Spleen (tissue), 7 donors: ENCODE measurements at regions not wholly inside any gene's neighbourhood (a gene's known extent, or its start where the extent isn't known, plus 50 kb on each side); places are given as distances from the start of the nearest gene placed in this dataset.

ENCODE experiments used
- POLR2A ChIP-seq, 3 donors: fragments of 450-650 bp; IDR thresholded peaks; one replicate each; pipeline ENCODE4 v1.5.1; 2017; ENCODE audit warnings: antibody characterized with exemption in 3 of 3, mild to moderate bottlenecking in 1 of 3
- POLR2AphosphoS5 ChIP-seq, 3 donors: sonication (generic); formaldehyde crosslinking; IDR thresholded peaks; one replicate each; pipeline ENCODE4 v1.5.1; 2017; ENCODE audit warnings: antibody characterized with exemption in 3 of 3
- TF ChIP-seq, protein P1 (sequence below), 11 experiments: fragments of 200-600 bp in 7 of 11; fragments of 450-650 bp in 4 of 11; sonication (generic) in 4 of 11; IDR thresholded peaks in 8 of 11; conservative IDR thresholded peaks in 3 of 11; 1 replicate in 7 of 11; 2 replicates in 4 of 11; pipeline versions ENCODE4 v1.4.0 to v1.8.0; 2016 to 2021; ENCODE audit warnings: antibody characterized with exemption in 11 of 11, inconsistent platforms in 4 of 11, mild to moderate bottlenecking in 1 of 11
- donor health status: DM: no; HTN: no; CAD: no; lungs with moderate emphysema.
- donor health status: DM: no; HTN: no; CAD: no.
- donor health status: DM: no; HTN: no; CAD: no.

DNA sequence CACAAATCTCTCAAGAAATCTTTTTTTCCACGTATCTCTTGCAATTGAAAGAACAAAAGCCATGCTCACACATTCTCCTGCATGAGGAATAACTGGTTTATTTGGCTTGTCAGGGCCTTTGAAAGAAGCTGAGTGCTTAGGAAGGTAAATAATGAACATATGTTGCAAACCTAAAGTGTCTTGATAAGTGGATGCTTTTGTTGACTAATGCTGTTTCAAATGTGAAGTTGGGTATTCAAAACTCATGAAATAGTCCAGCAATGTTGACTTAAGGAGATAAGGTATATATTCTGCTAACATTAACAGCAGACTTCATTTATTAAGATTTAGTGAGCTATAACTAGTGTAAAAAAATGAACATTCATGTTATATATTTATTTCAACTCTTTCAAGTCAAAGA lies 1792.7 kb upstream of the MIR17HG start:
- TF ChIP-seq, protein P1, sequence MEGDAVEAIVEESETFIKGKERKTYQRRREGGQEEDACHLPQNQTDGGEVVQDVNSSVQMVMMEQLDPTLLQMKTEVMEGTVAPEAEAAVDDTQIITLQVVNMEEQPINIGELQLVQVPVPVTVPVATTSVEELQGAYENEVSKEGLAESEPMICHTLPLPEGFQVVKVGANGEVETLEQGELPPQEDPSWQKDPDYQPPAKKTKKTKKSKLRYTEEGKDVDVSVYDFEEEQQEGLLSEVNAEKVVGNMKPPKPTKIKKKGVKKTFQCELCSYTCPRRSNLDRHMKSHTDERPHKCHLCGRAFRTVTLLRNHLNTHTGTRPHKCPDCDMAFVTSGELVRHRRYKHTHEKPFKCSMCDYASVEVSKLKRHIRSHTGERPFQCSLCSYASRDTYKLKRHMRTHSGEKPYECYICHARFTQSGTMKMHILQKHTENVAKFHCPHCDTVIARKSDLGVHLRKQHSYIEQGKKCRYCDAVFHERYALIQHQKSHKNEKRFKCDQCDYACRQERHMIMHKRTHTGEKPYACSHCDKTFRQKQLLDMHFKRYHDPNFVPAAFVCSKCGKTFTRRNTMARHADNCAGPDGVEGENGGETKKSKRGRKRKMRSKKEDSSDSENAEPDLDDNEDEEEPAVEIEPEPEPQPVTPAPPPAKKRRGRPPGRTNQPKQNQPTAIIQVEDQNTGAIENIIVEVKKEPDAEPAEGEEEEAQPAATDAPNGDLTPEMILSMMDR (IDR thresholded peaks at IDR 0.05 in 8 of 11, conservative IDR thresholded peaks at IDR 0.05 in 3 of 11), result no peak
- TF ChIP-seq POLR2A (IDR thresholded peaks at IDR 0.05) (no peak), POLR2AphosphoS5 (IDR thresholded peaks at IDR 0.05) (no peak)
